Endodermal cell (in vitro differentiated cells): ENCODE measurements at regions not wholly inside any gene's neighbourhood (a gene's known extent, or its start where the extent isn't known, plus 50 kb on each side); places are given as distances from the start of the nearest gene placed in this dataset.

Source experiments
- DNase-seq: peaks from one replicate; pipeline ENCODE4 v3.0.0-alpha.2; 2017
- H3K27ac ChIP-seq: 2 replicates; pipeline ENCODE4 v1.5.1; 2013; ENCODE audit warnings: mild to moderate bottlenecking, low read depth, low read length, moderate library complexity
- H3K27me3 ChIP-seq: 2 replicates; pipeline ENCODE4 v1.6.1; 2013; ENCODE audit warnings: mild to moderate bottlenecking, low read length, moderate library complexity; ENCODE audit not compliant: insufficient read depth, control insufficient read depth, poor library complexity, severe bottlenecking
- H3K36me3 ChIP-seq: 2 replicates; pipeline ENCODE4 v1.7.0; 2013; ENCODE audit warnings: mild to moderate bottlenecking, low read length, moderate library complexity; ENCODE audit not compliant: control insufficient read depth, insufficient read depth
- H3K4me1 ChIP-seq: one replicate; pipeline ENCODE4 v1.7.0; 2013; ENCODE audit warnings: low read length; ENCODE audit not compliant: control insufficient read depth, insufficient read depth
- H3K4me3 ChIP-seq: 2 replicates; pipeline ENCODE4 v1.5.1; 2013; ENCODE audit warnings: mild to moderate bottlenecking, low read length, moderate library complexity
- H3K9ac ChIP-seq: 2 replicates; pipeline ENCODE4 v1.6.1; 2013; ENCODE audit warnings: mild to moderate bottlenecking, low read length, moderate library complexity; ENCODE audit not compliant: poor library complexity, severe bottlenecking; ENCODE audit errors: extremely low read depth
- H3K9me3 ChIP-seq: 2 replicates; pipeline ENCODE4 v1.6.1; 2013; ENCODE audit warnings: mild to moderate bottlenecking, low read length, moderate library complexity; ENCODE audit not compliant: control insufficient read depth
- H3K27ac Mint-ChIP-seq: 2 replicates; pipeline ENCODE4 v1.8.0; 2020; ENCODE audit warnings: mixed read lengths
- H3K27me3 Mint-ChIP-seq: 2 replicates; pipeline ENCODE4 v1.8.0; 2021; ENCODE audit warnings: mild to moderate bottlenecking, mixed read lengths; ENCODE audit not compliant: insufficient read depth
- H3K36me3 Mint-ChIP-seq: 2 replicates; pipeline ENCODE4 v1.8.0; 2020; ENCODE audit warnings: low read depth, mixed read lengths
- H3K4me1 Mint-ChIP-seq: 2 replicates; pipeline ENCODE4 v1.8.0; 2020; ENCODE audit warnings: mixed read lengths
- H3K4me3 Mint-ChIP-seq: 2 replicates; pipeline ENCODE4 v1.8.0; 2020; ENCODE audit warnings: mild to moderate bottlenecking, moderate library complexity, mixed read lengths
- H3K9me3 Mint-ChIP-seq: 2 replicates; pipeline ENCODE4 v1.8.0; 2020; ENCODE audit warnings: mild to moderate bottlenecking, mixed read lengths
- WGBS, 2 experiments: methylation state at CpG; one replicate each; pipeline versions ENCODE4 v1.1.5 to v1.1.7; 2013; ENCODE audit warnings: missing lambda C conversion rate in 2 of 2, mixed read lengths in 1 of 2; ENCODE audit not compliant: insufficient coverage in 1 of 2, insufficient read length in 1 of 2; 5-methylcytosine and 5-hydroxymethylcytosine counted together
- TF ChIP-seq, protein P1 (sequence below): fragments of 200-600 bp; sonication (generic); conservative IDR thresholded peaks from 2 replicates; pipeline ENCODE4 v1.5.0; 2021; ENCODE audit warnings: antibody characterized with exemption, mild to moderate bottlenecking

DNA sequence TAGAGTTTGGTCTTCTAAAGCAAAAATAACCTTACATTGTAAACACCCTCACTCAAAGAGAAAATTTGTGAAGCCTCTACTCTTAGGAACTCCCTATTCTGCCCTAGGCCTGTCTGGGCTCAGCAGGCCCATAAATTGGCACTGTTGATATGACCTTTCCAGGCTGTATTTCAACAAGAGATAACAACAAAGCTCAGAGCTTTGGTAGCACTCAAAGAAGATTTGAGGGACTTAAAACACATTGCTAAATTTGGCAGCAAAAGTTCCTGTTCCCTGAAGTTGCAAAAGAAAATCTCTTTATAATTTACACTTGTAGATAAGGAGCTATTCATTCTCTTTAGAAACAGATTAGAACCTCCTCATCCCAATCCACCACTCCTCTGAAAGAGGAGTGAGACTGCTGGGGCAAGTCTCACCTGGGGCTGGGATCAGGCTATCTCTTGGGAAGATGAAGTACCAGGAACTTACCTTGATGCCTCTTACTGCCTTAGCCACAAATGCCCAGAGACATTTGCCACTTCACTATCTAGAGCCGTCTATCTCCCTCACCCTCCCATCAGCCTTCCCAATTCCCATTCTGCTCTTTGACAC is 110.4 kb upstream of the AKIP1 start:
- no peaks in the 10 kb centered on the region for H3K9me3 Mint-ChIP-seq
- WGBS, 2 experiments: 30 to 67% methylated on average over 1 of the region's 1 CpG
- DNase-seq: peak; percentile 74

DNA sequence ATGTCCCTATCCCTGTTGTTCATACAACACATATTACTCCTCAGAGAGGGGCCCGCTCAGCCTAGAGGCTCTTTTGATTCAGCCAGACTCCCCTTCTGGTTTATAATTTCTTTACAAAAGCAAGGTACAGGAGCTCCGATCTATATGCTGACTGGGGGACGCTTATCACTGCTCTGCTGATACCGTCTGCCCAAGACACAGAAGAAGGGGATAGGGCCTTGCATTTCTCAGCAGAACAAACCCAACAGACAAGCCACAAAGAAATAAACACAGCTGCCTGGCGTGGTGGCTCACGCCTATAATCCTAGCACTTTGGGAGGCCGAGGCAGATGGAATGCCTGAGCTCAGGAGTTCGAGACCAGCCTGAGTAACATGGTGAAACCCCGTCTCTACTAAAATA is 109.9 kb upstream of the AKIP1 start:
- 60 to 69% methylated on average over 6 to 9 of the region's 9 CpGs for WGBS, 2 experiments
- no peak overlapping the region for H3K27ac ChIP-seq
- H3K4me1 ChIP-seq: peaks cover 15% of the 10 kb centered on the region
- peaks cover 4% of the 10 kb centered on the region for H3K9me3 ChIP-seq
- Mint-ChIP-seq H3K4me1 (peaks cover 48% of the 10 kb centered on the region), H3K27ac (peak overlapping the region; percentile 71), H3K4me3 (no peak overlapping the region), H3K36me3 (peaks cover 12% of the 10 kb centered on the region), H3K9me3 (no peaks in the 10 kb centered on the region), H3K27me3 (no peaks in the 10 kb centered on the region)
- H3K27me3 ChIP-seq: no peaks in the 10 kb centered on the region
- TF ChIP-seq, protein P1, sequence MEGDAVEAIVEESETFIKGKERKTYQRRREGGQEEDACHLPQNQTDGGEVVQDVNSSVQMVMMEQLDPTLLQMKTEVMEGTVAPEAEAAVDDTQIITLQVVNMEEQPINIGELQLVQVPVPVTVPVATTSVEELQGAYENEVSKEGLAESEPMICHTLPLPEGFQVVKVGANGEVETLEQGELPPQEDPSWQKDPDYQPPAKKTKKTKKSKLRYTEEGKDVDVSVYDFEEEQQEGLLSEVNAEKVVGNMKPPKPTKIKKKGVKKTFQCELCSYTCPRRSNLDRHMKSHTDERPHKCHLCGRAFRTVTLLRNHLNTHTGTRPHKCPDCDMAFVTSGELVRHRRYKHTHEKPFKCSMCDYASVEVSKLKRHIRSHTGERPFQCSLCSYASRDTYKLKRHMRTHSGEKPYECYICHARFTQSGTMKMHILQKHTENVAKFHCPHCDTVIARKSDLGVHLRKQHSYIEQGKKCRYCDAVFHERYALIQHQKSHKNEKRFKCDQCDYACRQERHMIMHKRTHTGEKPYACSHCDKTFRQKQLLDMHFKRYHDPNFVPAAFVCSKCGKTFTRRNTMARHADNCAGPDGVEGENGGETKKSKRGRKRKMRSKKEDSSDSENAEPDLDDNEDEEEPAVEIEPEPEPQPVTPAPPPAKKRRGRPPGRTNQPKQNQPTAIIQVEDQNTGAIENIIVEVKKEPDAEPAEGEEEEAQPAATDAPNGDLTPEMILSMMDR: no peak
- peaks cover 74% of the 10 kb centered on the region for H3K36me3 ChIP-seq
- no peak overlapping the region for H3K4me3 ChIP-seq
- DNase-seq: peak; percentile 64
- peak overlapping the region; percentile 35 for H3K9ac ChIP-seq

More for the DNA sequence above, 110.4 kb upstream of the AKIP1 start:
- H3K36me3 ChIP-seq: peaks cover 77% of the 10 kb centered on the region
- H3K9me3 ChIP-seq: peaks cover 9% of the 10 kb centered on the region
- Mint-ChIP-seq H3K27me3 (no peaks in the 10 kb centered on the region), H3K4me1 (peaks cover 43% of the 10 kb centered on the region), H3K27ac (peak overlapping the region; percentile 71), H3K4me3 (no peak overlapping the region), H3K36me3 (peaks cover 17% of the 10 kb centered on the region)
- no peak overlapping the region for H3K4me3 ChIP-seq
- no peaks in the 10 kb centered on the region for H3K27me3 ChIP-seq
- TF ChIP-seq, protein P1: no peak
- no peak overlapping the region for H3K27ac ChIP-seq
- H3K9ac ChIP-seq: peak overlapping the region; percentile 35
- peaks cover 15% of the 10 kb centered on the region for H3K4me1 ChIP-seq

DNA sequence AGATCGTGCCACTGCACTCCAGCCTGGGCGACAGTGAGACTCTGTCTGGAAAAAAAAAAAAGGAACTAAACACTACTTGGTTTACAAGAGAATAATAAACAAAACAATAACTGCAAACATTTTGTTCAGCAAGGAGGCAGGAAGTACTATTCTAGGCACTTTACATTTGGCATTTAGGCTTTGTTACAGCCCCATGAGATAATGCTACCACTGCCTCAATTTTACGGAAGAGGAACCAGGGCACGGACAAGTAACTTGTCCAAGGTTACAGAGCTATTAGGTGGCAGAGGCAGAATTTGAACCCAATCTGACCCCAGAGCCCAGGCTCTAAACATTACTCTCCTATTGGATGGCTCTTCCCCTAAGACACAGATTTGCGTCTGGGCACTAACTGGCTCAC is 108.7 kb upstream of the AKIP1 start:
- TF ChIP-seq, protein P1: no peak
- H3K9me3 ChIP-seq: no peaks in the 10 kb centered on the region
- H3K27me3 ChIP-seq: no peaks in the 10 kb centered on the region
- H3K4me1 Mint-ChIP-seq: peaks cover 54% of the 10 kb centered on the region
- H3K4me3 Mint-ChIP-seq: no peak overlapping the region
- peaks cover 7% of the 10 kb centered on the region for H3K36me3 Mint-ChIP-seq
- no peak for DNase-seq
- H3K4me3 ChIP-seq: no peak overlapping the region
- no peaks in the 10 kb centered on the region for H3K9me3 Mint-ChIP-seq
- peaks cover 65% of the 10 kb centered on the region for H3K36me3 ChIP-seq
- H3K4me1 ChIP-seq: peaks cover 22% of the 10 kb centered on the region
- no peak overlapping the region for H3K27ac ChIP-seq
- no peak overlapping the region for H3K9ac ChIP-seq
- WGBS, 2 experiments: 89 to 93% methylated on average over 3 to 5 of the region's 5 CpGs
- no peak overlapping the region for H3K27ac Mint-ChIP-seq
- H3K27me3 Mint-ChIP-seq: no peaks in the 10 kb centered on the region
